Cardiac fibroblast (primary cell): ENCODE measurements at regions not wholly inside any gene's neighbourhood (a gene's known extent, or its start where the extent isn't known, plus 50 kb on each side); places are given as distances from the start of the nearest gene placed in this dataset.

Source experiments
- DNase-seq, 2 donors: peaks; one replicate each; pipeline versions ENCODE4 v3.0.0 to v3.0.0-alpha.2; 2010; ENCODE audit warnings: low read depth in 2 of 2
- H3K4me3 ChIP-seq, 2 donors: replicated peaks in 1 of 2; 1 replicate in 1 of 2; 2 replicates in 1 of 2; pipeline ENCODE4 v1.5.1; 2011; ENCODE audit warnings: low read depth in 2 of 2, low read length in 2 of 2, mild to moderate bottlenecking in 2 of 2, moderate library complexity in 1 of 2
- CTCF ChIP-seq: IDR thresholded peaks from one replicate; pipeline ENCODE4 v1.5.1; 2011; ENCODE audit warnings: low read depth, mild to moderate bottlenecking, low read length, inconsistent platforms

GRCh38 chr2:104746299-104746698, 107.6 kb upstream of the POU3F3 start:
- H3K4me3 ChIP-seq, result no peak overlapping the region
- no peak for TF ChIP-seq CTCF
- no peak for DNase-seq

GRCh38 chr2:104746858-104747257, 107.1 kb upstream of the POU3F3 start:
- DNase-seq, result no peak
- TF ChIP-seq CTCF, result no peak
- H3K4me3 ChIP-seq, result no peak overlapping the region

- TF ChIP-seq CTCF, result no peak
- H3K4me3 ChIP-seq, result no peak overlapping the region
- DNase-seq, result no peak
Observed at GRCh38 chr2:104749856-104750460, 104.0 kb upstream of the POU3F3 start.

- DNase-seq, result no peak
Observed at GRCh38 chr2:104752504-104752903, 101.4 kb upstream of the POU3F3 start.

GRCh38 chr2:104755026-104755878, 98.7 kb upstream of the POU3F3 start:
- no peak for DNase-seq
- H3K4me3 ChIP-seq, result no peak overlapping the region
- no peak for TF ChIP-seq CTCF

More at GRCh38 chr2:104752504-104752903, 101.4 kb upstream of the POU3F3 start:
- no peak for TF ChIP-seq CTCF
- H3K4me3 ChIP-seq, result no peak overlapping the region

GRCh38 chr2:104756118-104756517, 97.8 kb upstream of the POU3F3 start:
- TF ChIP-seq CTCF, result no peak
- H3K4me3 ChIP-seq, result no peak overlapping the region
- DNase-seq, result no peak
